ENCODE measurements at regions not wholly inside any gene's neighbourhood (a gene's known extent, or its start where the extent isn't known, plus 50 kb on each side); places are given as distances from the start of the nearest gene placed in this dataset.

DNA sequence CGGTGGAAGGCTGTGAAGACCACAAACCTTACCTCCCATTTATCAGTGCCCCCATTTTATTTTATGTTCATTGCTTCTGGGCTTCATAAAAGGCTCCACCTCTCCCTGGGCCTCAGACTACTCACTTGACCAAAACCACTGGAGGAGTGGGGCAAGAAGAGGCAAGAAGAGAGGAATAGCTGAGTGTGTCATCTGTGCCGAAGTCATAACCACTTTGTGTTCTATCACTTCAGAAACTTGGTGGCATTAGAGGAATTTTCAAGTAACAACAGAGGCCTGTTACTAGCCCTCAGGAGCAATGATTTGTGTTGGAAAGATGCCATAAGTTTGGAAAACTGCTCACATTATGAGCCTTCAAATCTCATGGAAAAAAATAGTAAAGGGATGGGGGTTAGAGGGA, 88.7 kb upstream of the PIK3R1 start:
- TF ChIP-seq POLR2A (IDR thresholded peaks at IDR 0.05; ENCODE audit: low read depth, low read length) (no peak), TAF1 (IDR thresholded peaks at IDR 0.05; ENCODE audit: borderline replicate concordance, low read depth, low read length) (no peak)
